ENCODE measurements at regions not wholly inside any gene's neighbourhood (a gene's known extent, or its start where the extent isn't known, plus 50 kb on each side); places are given as distances from the start of the nearest gene placed in this dataset.

GRCh38 chr20:51269671-51270070 is 246.8 kb upstream of the KCNG1 start:
- no peak for DNase-seq (ENCODE audit: low read depth in 2 of 3, low spot score in 2 of 3)

GRCh38 chr20:51267679-51268078 is 244.8 kb upstream of the KCNG1 start:
- DNase-seq (ENCODE audit: low read depth in 2 of 3, low spot score in 2 of 3) = no peak

GRCh38 chr20:51266353-51266752 is 243.4 kb upstream of the KCNG1 start:
- no peak for DNase-seq (ENCODE audit: low read depth in 2 of 3, low spot score in 2 of 3)

- DNase-seq (ENCODE audit: low read depth in 2 of 3, low spot score in 2 of 3) = no peak
Measured at GRCh38 chr20:51265361-51265760, 242.5 kb upstream of the KCNG1 start.

GRCh38 chr20:51262240-51262639 is 239.3 kb upstream of the KCNG1 start:
- no peak for DNase-seq (ENCODE audit: low read depth in 2 of 3, low spot score in 2 of 3)

- DNase-seq (ENCODE audit: low read depth in 2 of 3, low spot score in 2 of 3) = no peak
Measured at GRCh38 chr20:51259455-51259854, 236.5 kb upstream of the KCNG1 start.

GRCh38 chr20:51258582-51259165 is 235.8 kb upstream of the KCNG1 start:
- no peak for DNase-seq (ENCODE audit: low read depth in 2 of 3, low spot score in 2 of 3)

GRCh38 chr20:51255417-51255816 is 232.5 kb upstream of the KCNG1 start:
- DNase-seq (ENCODE audit: low read depth in 2 of 3, low spot score in 2 of 3) = no peak

GRCh38 chr20:51253280-51253679 is 230.4 kb upstream of the KCNG1 start:
- no peak for DNase-seq (ENCODE audit: low read depth in 2 of 3, low spot score in 2 of 3)

GRCh38 chr20:51249781-51250180 is 226.9 kb upstream of the KCNG1 start:
- DNase-seq (ENCODE audit: low read depth in 2 of 3, low spot score in 2 of 3) = no peak

GRCh38 chr20:51249215-51249614 is 226.3 kb upstream of the KCNG1 start:
- no peak for DNase-seq (ENCODE audit: low read depth in 2 of 3, low spot score in 2 of 3)

GRCh38 chr20:51244466-51244865 is 221.6 kb upstream of the KCNG1 start:
- no peak for DNase-seq (ENCODE audit: low read depth in 2 of 3, low spot score in 2 of 3)

GRCh38 chr20:51238675-51239305 is 215.9 kb upstream of the KCNG1 start:
- no peak for DNase-seq (ENCODE audit: low read depth in 2 of 3, low spot score in 2 of 3)

- no peak for DNase-seq (ENCODE audit: low read depth in 2 of 3, low spot score in 2 of 3)
Measured at GRCh38 chr20:51237791-51238190, 214.9 kb upstream of the KCNG1 start.

- DNase-seq (ENCODE audit: low read depth in 2 of 3, low spot score in 2 of 3) = no peak
Measured at GRCh38 chr20:51237278-51237677, 214.4 kb upstream of the KCNG1 start.

- DNase-seq (ENCODE audit: low read depth in 2 of 3, low spot score in 2 of 3) = no peak
Measured at GRCh38 chr20:51236421-51236820, 213.5 kb upstream of the KCNG1 start.

GRCh38 chr20:51233345-51233744 is 210.4 kb upstream of the KCNG1 start:
- DNase-seq (ENCODE audit: low read depth in 2 of 3, low spot score in 2 of 3) = no peak

GRCh38 chr20:51230727-51231126 is 207.8 kb upstream of the KCNG1 start:
- DNase-seq (ENCODE audit: low read depth in 2 of 3, low spot score in 2 of 3) = no peak

- DNase-seq (ENCODE audit: low read depth in 2 of 3, low spot score in 2 of 3) = no peak
Measured at GRCh38 chr20:51228763-51229162, 205.9 kb upstream of the KCNG1 start.

- DNase-seq (ENCODE audit: low read depth in 2 of 3, low spot score in 2 of 3) = no peak
Measured at GRCh38 chr20:51227744-51228143, 204.8 kb upstream of the KCNG1 start.

GRCh38 chr20:51223183-51223720 is 200.3 kb upstream of the KCNG1 start:
- DNase-seq (ENCODE audit: low read depth in 2 of 3, low spot score in 2 of 3) = no peak

GRCh38 chr20:51221791-51222408 is 199.0 kb upstream of the KCNG1 start:
- DNase-seq (ENCODE audit: low read depth in 2 of 3, low spot score in 2 of 3) = no peak
